Left renal pelvis (tissue), 4 donors: ENCODE measurements at regions not wholly inside any gene's neighbourhood (a gene's known extent, or its start where the extent isn't known, plus 50 kb on each side); places are given as distances from the start of the nearest gene placed in this dataset.
"Not testable (repeated sequence)": the region's sequence is repeated elsewhere in the genome, so short reads cannot be mapped to it uniquely, and the experiment has no call there.

Source experiments
- DNase-seq, 4 donors: peaks; one replicate each; pipeline ENCODE4 v3.0.0-alpha.2; 2013; ENCODE audit warnings: low read depth in 4 of 4, low spot score in 3 of 4

- no peak for DNase-seq
These were observed 72.5 kb upstream of the CHD6 start for GRCh38 chr20:41690702-41691101.

- no peak for DNase-seq
These were observed 68.8 kb upstream of the CHD6 start for GRCh38 chr20:41686961-41687360.

- DNase-seq, result not testable (repeated sequence)
These were observed 67.0 kb upstream of the CHD6 start for GRCh38 chr20:41685145-41685544.

GRCh38 chr20:41678799-41679198 lies 60.6 kb upstream of the CHD6 start:
- no peak for DNase-seq

- no peak for DNase-seq
These were observed 54.1 kb upstream of the CHD6 start for GRCh38 chr20:41672282-41672681.

GRCh38 chr20:41671143-41671542 lies 53.0 kb upstream of the CHD6 start:
- DNase-seq, result no peak

- DNase-seq, result no peak
These were observed 52.5 kb upstream of the CHD6 start for GRCh38 chr20:41670631-41671030.

- DNase-seq, result no peak
These were observed 51.6 kb upstream of the CHD6 start for GRCh38 chr20:41669708-41670263.

GRCh38 chr20:41668057-41668749 lies 50.0 kb upstream of the CHD6 start:
- DNase-seq, result no peak
